HepG2 (cell line): ENCODE measurements at regions not wholly inside any gene's neighbourhood (a gene's known extent, or its start where the extent isn't known, plus 50 kb on each side); places are given as distances from the start of the nearest gene placed in this dataset.

Experiments
- ARNTL ChIP-seq: sonication (generic); formaldehyde crosslinking; IDR thresholded peaks from 2 replicates; pipeline ENCODE4 v1.4.0; 2020; ENCODE audit warnings: mild to moderate bottlenecking, missing genetic modification reagents
- SOX6 ChIP-seq, 2 experiments: fragments of 450-650 bp in 1 of 2; sonication (generic) in 1 of 2; formaldehyde crosslinking in 1 of 2; IDR thresholded peaks; 2 replicates each; pipeline versions ENCODE4 v1.4.0 to v1.6.1; 2017 to 2020; ENCODE audit warnings: antibody characterized with exemption in 1 of 2, mild to moderate bottlenecking in 1 of 2, missing genetic modification reagents in 1 of 2
- ZKSCAN1 ChIP-seq: fragments of 150-350 bp; IDR thresholded peaks from 2 replicates; pipeline ENCODE4 v1.6.1; 2014; ENCODE audit warnings: low read length
- TF ChIP-seq, protein P1 (sequence below): sonication (generic); formaldehyde crosslinking; IDR thresholded peaks from 2 replicates; pipeline ENCODE4 v1.5.0; 2020; ENCODE audit warnings: mild to moderate bottlenecking, missing genetic modification reagents, moderate library complexity
- TF ChIP-seq, protein P2 (sequence below): IDR thresholded peaks from 2 replicates; pipeline ENCODE4 v1.6.1; 2018; ENCODE audit warnings: missing genetic modification reagents
- TF ChIP-seq, protein P3 (sequence below): conservative IDR thresholded peaks from 2 replicates; pipeline ENCODE4 v1.6.1; 2018; ENCODE audit warnings: missing genetic modification reagents
- TF ChIP-seq, protein P4 (sequence below): sonication (generic); formaldehyde crosslinking; IDR thresholded peaks from 2 replicates; pipeline ENCODE4 v1.4.0; 2020; ENCODE audit warnings: mild to moderate bottlenecking, low read depth, missing genetic modification reagents

DNA sequence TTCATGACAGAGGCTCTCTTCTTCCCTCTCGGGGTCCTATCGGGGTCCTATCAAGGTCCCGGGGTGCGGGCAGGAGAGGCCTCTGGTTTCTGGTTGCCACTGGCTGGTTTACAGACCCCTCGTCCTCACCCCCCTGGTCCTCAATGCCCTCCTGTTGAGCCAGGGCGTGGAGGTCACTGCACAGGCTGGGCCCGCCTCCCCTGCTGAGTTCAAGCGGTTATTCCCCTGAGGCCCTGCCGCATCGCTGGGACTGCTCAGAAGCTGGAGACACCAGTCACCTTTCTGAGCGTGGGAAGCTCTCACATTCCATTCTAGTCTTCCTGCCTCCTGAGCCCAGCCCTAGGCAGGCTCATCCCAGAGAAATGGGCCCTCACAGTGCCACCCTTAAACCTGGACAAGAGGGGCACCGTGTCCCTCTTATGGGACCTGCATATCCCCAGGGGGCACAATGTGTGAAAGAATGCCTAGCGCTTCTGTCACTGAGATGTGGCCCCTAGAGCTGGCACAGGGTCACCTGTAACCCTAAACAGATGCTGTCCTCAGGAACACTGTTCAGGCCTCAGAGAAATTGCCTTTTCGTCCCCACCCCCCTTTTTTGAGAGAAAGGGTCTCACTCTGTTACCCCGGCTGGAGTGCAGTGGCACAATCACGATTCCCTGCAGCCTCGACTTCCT, 177.7 kb upstream of the RGS6 start:
- TF ChIP-seq, protein P1, sequence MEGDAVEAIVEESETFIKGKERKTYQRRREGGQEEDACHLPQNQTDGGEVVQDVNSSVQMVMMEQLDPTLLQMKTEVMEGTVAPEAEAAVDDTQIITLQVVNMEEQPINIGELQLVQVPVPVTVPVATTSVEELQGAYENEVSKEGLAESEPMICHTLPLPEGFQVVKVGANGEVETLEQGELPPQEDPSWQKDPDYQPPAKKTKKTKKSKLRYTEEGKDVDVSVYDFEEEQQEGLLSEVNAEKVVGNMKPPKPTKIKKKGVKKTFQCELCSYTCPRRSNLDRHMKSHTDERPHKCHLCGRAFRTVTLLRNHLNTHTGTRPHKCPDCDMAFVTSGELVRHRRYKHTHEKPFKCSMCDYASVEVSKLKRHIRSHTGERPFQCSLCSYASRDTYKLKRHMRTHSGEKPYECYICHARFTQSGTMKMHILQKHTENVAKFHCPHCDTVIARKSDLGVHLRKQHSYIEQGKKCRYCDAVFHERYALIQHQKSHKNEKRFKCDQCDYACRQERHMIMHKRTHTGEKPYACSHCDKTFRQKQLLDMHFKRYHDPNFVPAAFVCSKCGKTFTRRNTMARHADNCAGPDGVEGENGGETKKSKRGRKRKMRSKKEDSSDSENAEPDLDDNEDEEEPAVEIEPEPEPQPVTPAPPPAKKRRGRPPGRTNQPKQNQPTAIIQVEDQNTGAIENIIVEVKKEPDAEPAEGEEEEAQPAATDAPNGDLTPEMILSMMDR, result no peak
- no peak for TF ChIP-seq ZKSCAN1
- no peak for TF ChIP-seq SOX6 (IDR thresholded peaks at IDR 0.05)
- TF ChIP-seq SOX6 (CRISPR knock-in tag; IDR thresholded peaks at IDR 0.05), result no peak
- TF ChIP-seq, protein P2, sequence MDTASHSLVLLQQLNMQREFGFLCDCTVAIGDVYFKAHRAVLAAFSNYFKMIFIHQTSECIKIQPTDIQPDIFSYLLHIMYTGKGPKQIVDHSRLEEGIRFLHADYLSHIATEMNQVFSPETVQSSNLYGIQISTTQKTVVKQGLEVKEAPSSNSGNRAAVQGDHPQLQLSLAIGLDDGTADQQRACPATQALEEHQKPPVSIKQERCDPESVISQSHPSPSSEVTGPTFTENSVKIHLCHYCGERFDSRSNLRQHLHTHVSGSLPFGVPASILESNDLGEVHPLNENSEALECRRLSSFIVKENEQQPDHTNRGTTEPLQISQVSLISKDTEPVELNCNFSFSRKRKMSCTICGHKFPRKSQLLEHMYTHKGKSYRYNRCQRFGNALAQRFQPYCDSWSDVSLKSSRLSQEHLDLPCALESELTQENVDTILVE, result no peak
- TF ChIP-seq, protein P3, sequence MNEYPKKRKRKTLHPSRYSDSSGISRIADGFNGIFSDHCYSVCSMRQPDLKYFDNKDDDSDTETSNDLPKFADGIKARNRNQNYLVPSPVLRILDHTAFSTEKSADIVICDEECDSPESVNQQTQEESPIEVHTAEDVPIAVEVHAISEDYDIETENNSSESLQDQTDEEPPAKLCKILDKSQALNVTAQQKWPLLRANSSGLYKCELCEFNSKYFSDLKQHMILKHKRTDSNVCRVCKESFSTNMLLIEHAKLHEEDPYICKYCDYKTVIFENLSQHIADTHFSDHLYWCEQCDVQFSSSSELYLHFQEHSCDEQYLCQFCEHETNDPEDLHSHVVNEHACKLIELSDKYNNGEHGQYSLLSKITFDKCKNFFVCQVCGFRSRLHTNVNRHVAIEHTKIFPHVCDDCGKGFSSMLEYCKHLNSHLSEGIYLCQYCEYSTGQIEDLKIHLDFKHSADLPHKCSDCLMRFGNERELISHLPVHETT (CRISPR knock-in tag), result no peak
- TF ChIP-seq, protein P4, sequence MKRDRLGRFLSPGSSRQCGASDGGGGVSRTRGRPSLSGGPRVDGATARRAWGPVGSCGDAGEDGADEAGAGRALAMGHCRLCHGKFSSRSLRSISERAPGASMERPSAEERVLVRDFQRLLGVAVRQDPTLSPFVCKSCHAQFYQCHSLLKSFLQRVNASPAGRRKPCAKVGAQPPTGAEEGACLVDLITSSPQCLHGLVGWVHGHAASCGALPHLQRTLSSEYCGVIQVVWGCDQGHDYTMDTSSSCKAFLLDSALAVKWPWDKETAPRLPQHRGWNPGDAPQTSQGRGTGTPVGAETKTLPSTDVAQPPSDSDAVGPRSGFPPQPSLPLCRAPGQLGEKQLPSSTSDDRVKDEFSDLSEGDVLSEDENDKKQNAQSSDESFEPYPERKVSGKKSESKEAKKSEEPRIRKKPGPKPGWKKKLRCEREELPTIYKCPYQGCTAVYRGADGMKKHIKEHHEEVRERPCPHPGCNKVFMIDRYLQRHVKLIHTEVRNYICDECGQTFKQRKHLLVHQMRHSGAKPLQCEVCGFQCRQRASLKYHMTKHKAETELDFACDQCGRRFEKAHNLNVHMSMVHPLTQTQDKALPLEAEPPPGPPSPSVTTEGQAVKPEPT, result no peak
- no peak for TF ChIP-seq ARNTL (CRISPR knock-in tag)
